ENCODE measurements at regions not wholly inside any gene's neighbourhood (a gene's known extent, or its start where the extent isn't known, plus 50 kb on each side); places are given as distances from the start of the nearest gene placed in this dataset.

- H3K4me3 ChIP-seq (ENCODE audit: low read depth, low read length), result no peak overlapping the region
- no peak overlapping the region for H3K23ac ChIP-seq (ENCODE audit: low read length)
- H3K18ac ChIP-seq (ENCODE audit: low read length), result no peak overlapping the region
- no peak overlapping the region for H2BK120ac ChIP-seq (ENCODE audit: insufficient read depth, low read length, poor library complexity)
- no peaks in the 10 kb centered on the region for H3K4me1 ChIP-seq (ENCODE audit: control insufficient read depth in 1 of 2, insufficient read depth in 2 of 2, low read length in 2 of 2)
- no peak overlapping the region for H2BK5ac ChIP-seq (ENCODE audit: low read depth, low read length, poor library complexity)
- no peak for DNase-seq
- no peak overlapping the region for H3K14ac ChIP-seq (ENCODE audit: low read length)
- H3K27me3 ChIP-seq (ENCODE audit: insufficient read depth, low read length), result no peaks in the 10 kb centered on the region
- no peak overlapping the region for H4K12ac ChIP-seq (ENCODE audit: low read depth, low read length)
- H2AK5ac ChIP-seq (ENCODE audit: low read length), result no peak overlapping the region
- H3K79me2 ChIP-seq (ENCODE audit: control insufficient read depth, insufficient read depth, low read length, poor library complexity), result no peaks in the 10 kb centered on the region
- H2BK12ac ChIP-seq (ENCODE audit: low read length), result no peak overlapping the region
- H3K9me3 ChIP-seq (ENCODE audit: insufficient read depth, low read depth, low read length), result no peaks in the 10 kb centered on the region
- no peak overlapping the region for H4K8ac ChIP-seq (ENCODE audit: low read depth, low read length)
- H3K36me3 ChIP-seq (ENCODE audit: control insufficient read depth in 1 of 2, insufficient read depth in 2 of 2, low read length in 2 of 2), result no peaks in the 10 kb centered on the region
- H3K9ac ChIP-seq (ENCODE audit: low read length), result no peak overlapping the region
- H3K27ac ChIP-seq (ENCODE audit: low read depth, low read length), result no peak overlapping the region
- H2AFZ ChIP-seq (ENCODE audit: insufficient read depth, low read length, poor library complexity), result no peak overlapping the region
- H4K91ac ChIP-seq (ENCODE audit: low read depth, low read length), result no peak overlapping the region
- no peak overlapping the region for H3K4ac ChIP-seq (ENCODE audit: low read depth, low read length)
- no peaks in the 10 kb centered on the region for H3K79me1 ChIP-seq (ENCODE audit: low read length)
- no peak overlapping the region for H3K4me2 ChIP-seq (ENCODE audit: low read length)
These were observed 987.8 kb upstream of the USP15 start for GRCh38 chr12:61272441-61272840.

DNA sequence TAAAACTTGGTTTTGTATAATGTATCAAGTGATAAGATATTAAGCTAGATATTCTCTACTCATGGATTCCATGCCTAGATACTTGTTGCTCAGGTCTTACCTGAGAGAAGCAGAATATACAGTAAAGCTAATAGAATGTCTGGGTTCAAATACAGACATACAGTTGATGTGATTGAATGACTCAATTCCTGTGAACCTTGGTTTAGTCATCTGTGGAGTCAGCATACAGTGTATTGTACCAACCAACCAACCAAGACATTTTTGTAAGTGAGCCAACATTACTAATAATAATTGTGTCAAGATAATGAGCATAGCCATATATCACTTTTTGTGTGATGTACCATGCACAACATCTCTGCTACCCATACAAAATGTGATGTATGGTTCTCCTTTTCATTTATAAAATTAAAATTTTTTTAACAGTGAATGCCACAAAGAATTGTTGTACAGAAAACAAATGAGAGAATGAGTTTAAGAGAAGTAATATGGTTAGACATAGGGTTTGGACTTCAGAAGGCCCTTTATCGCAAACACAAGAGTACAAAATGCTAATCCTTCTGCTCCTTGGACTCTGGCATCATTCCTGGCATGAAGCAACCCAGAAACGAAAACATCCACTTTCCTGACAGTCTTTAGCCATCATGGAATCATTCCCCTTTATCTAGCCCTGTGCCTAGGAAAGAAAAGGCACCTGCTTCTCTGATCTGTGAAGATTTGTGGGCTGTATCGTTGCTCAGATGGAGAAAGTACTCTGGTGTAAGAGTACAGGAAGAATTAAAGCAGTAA is 977.2 kb upstream of the USP15 start:
- Histone ChIP-seq H2BK5ac (ENCODE audit: low read depth, low read length, poor library complexity) (no peak overlapping the region), H3K4me1 (ENCODE audit: control insufficient read depth in 1 of 2, insufficient read depth in 2 of 2, low read length in 2 of 2) (no peaks in the 10 kb centered on the region), H2AK5ac (ENCODE audit: low read length) (no peak overlapping the region), H3K14ac (ENCODE audit: low read length) (no peak overlapping the region), H3K4me3 (ENCODE audit: low read depth, low read length) (no peak overlapping the region), H3K23ac (ENCODE audit: low read length) (no peak overlapping the region), H3K18ac (ENCODE audit: low read length) (no peak overlapping the region), H3K79me2 (ENCODE audit: control insufficient read depth, insufficient read depth, low read length, poor library complexity) (no peaks in the 10 kb centered on the region), H2BK12ac (ENCODE audit: low read length) (no peak overlapping the region), H3K36me3 (ENCODE audit: control insufficient read depth in 1 of 2, insufficient read depth in 2 of 2, low read length in 2 of 2) (peaks cover 0 to 2% of the 10 kb centered on the region in 2 experiments), H3K9me3 (ENCODE audit: insufficient read depth, low read depth, low read length) (peaks cover 5% of the 10 kb centered on the region), H3K4me2 (ENCODE audit: low read length) (no peak overlapping the region), H4K12ac (ENCODE audit: low read depth, low read length) (no peak overlapping the region), H3K9ac (ENCODE audit: low read length) (no peak overlapping the region), H3K79me1 (ENCODE audit: low read length) (no peaks in the 10 kb centered on the region), H4K91ac (ENCODE audit: low read depth, low read length) (no peak overlapping the region), H3K27ac (ENCODE audit: low read depth, low read length) (no peak overlapping the region), H2BK120ac (ENCODE audit: insufficient read depth, low read length, poor library complexity) (no peak overlapping the region), H2AFZ (ENCODE audit: insufficient read depth, low read length, poor library complexity) (no peak overlapping the region), H3K27me3 (ENCODE audit: insufficient read depth, low read length) (no peaks in the 10 kb centered on the region), H4K8ac (ENCODE audit: low read depth, low read length) (no peak overlapping the region), H3K4ac (ENCODE audit: low read depth, low read length) (no peak overlapping the region)
- no peak for DNase-seq
- no CpG with 5 or more reads among the region's 3 CpGs for WGBS (ENCODE audit: extremely low coverage, insufficient coverage, insufficient read length)

GRCh38 chr12:61290473-61290872 is 969.7 kb upstream of the USP15 start:
- no CpG with 5 or more reads among the region's 2 CpGs for WGBS (ENCODE audit: extremely low coverage, insufficient coverage, insufficient read length)

GRCh38 chr12:61291647-61292046 is 968.6 kb upstream of the USP15 start:
- Histone ChIP-seq H3K4ac (ENCODE audit: low read depth, low read length) (no peak overlapping the region), H3K23ac (ENCODE audit: low read length) (no peak overlapping the region), H2AFZ (ENCODE audit: insufficient read depth, low read length, poor library complexity) (no peak overlapping the region), H3K18ac (ENCODE audit: low read length) (no peak overlapping the region), H4K8ac (ENCODE audit: low read depth, low read length) (no peak overlapping the region), H4K12ac (ENCODE audit: low read depth, low read length) (no peak overlapping the region), H4K91ac (ENCODE audit: low read depth, low read length) (no peak overlapping the region), H2BK120ac (ENCODE audit: insufficient read depth, low read length, poor library complexity) (no peak overlapping the region), H3K27ac (ENCODE audit: low read depth, low read length) (no peak overlapping the region), H3K9me3 (ENCODE audit: insufficient read depth, low read depth, low read length) (peaks cover 7% of the 10 kb centered on the region), H3K4me3 (ENCODE audit: low read depth, low read length) (no peak overlapping the region), H3K9ac (ENCODE audit: low read length) (no peak overlapping the region), H3K27me3 (ENCODE audit: insufficient read depth, low read length) (no peaks in the 10 kb centered on the region), H3K4me2 (ENCODE audit: low read length) (no peak overlapping the region), H2BK5ac (ENCODE audit: low read depth, low read length, poor library complexity) (no peak overlapping the region), H3K79me1 (ENCODE audit: low read length) (no peaks in the 10 kb centered on the region), H3K79me2 (ENCODE audit: control insufficient read depth, insufficient read depth, low read length, poor library complexity) (no peaks in the 10 kb centered on the region), H3K4me1 (ENCODE audit: control insufficient read depth in 1 of 2, insufficient read depth in 2 of 2, low read length in 2 of 2) (no peaks in the 10 kb centered on the region), H2AK5ac (ENCODE audit: low read length) (no peak overlapping the region), H3K14ac (ENCODE audit: low read length) (no peak overlapping the region), H3K36me3 (ENCODE audit: control insufficient read depth in 1 of 2, insufficient read depth in 2 of 2, low read length in 2 of 2) (peaks cover 0 to 2% of the 10 kb centered on the region in 2 experiments), H2BK12ac (ENCODE audit: low read length) (no peak overlapping the region)
- no peak for DNase-seq
- no CpG with 5 or more reads among the region's 2 CpGs for WGBS (ENCODE audit: extremely low coverage, insufficient coverage, insufficient read length)

More at GRCh38 chr12:61290473-61290872, 969.7 kb upstream of the USP15 start:
- Histone ChIP-seq H4K8ac (ENCODE audit: low read depth, low read length) (no peak overlapping the region), H3K9ac (ENCODE audit: low read length) (no peak overlapping the region), H3K4me3 (ENCODE audit: low read depth, low read length) (no peak overlapping the region), H2BK120ac (ENCODE audit: insufficient read depth, low read length, poor library complexity) (no peak overlapping the region), H2AFZ (ENCODE audit: insufficient read depth, low read length, poor library complexity) (no peak overlapping the region), H3K27me3 (ENCODE audit: insufficient read depth, low read length) (no peaks in the 10 kb centered on the region), H4K12ac (ENCODE audit: low read depth, low read length) (no peak overlapping the region), H2AK5ac (ENCODE audit: low read length) (no peak overlapping the region), H3K79me2 (ENCODE audit: control insufficient read depth, insufficient read depth, low read length, poor library complexity) (no peaks in the 10 kb centered on the region), H3K23ac (ENCODE audit: low read length) (no peak overlapping the region), H3K4ac (ENCODE audit: low read depth, low read length) (no peak overlapping the region), H3K14ac (ENCODE audit: low read length) (no peak overlapping the region), H3K18ac (ENCODE audit: low read length) (no peak overlapping the region), H3K4me1 (ENCODE audit: control insufficient read depth in 1 of 2, insufficient read depth in 2 of 2, low read length in 2 of 2) (no peaks in the 10 kb centered on the region), H2BK5ac (ENCODE audit: low read depth, low read length, poor library complexity) (no peak overlapping the region), H3K36me3 (ENCODE audit: control insufficient read depth in 1 of 2, insufficient read depth in 2 of 2, low read length in 2 of 2) (peaks cover 0 to 2% of the 10 kb centered on the region in 2 experiments), H3K79me1 (ENCODE audit: low read length) (no peaks in the 10 kb centered on the region), H3K27ac (ENCODE audit: low read depth, low read length) (no peak overlapping the region), H4K91ac (ENCODE audit: low read depth, low read length) (no peak overlapping the region), H2BK12ac (ENCODE audit: low read length) (no peak overlapping the region), H3K9me3 (ENCODE audit: insufficient read depth, low read depth, low read length) (peaks cover 7% of the 10 kb centered on the region), H3K4me2 (ENCODE audit: low read length) (no peak overlapping the region)
- DNase-seq, result no peak

Measured in trophoblast cell (in vitro differentiated cells and primary cell).